Kidney (tissue), 13 donors: ENCODE measurements at regions not wholly inside any gene's neighbourhood (a gene's known extent, or its start where the extent isn't known, plus 50 kb on each side); places are given as distances from the start of the nearest gene placed in this dataset.

ENCODE experiments used
- DNase-seq, 5 donors: peaks; one replicate each; pipeline ENCODE4 v3.0.0-alpha.2; 2013 to 2020
- FAIRE-seq: peaks from 2 replicates; lab custom pipeline; 2012; peaks lifted over from hg19 to GRCh38; lab: Jason Lieb, UNC
- H3K27ac ChIP-seq, 2 donors: one replicate each; pipeline ENCODE4 v1.7.0; 2013; ENCODE audit warnings: low read depth in 2 of 2, low read length in 2 of 2, inconsistent platforms in 1 of 2
- H3K27me3 ChIP-seq: one replicate; pipeline ENCODE4 v1.7.1; 2013; ENCODE audit warnings: low read length, inconsistent platforms; ENCODE audit not compliant: control insufficient read depth, insufficient read depth
- H3K36me3 ChIP-seq, 3 donors: one replicate each; pipeline versions ENCODE4 v1.7.0 to v1.7.1; 2013; ENCODE audit warnings: low read length in 3 of 3, control low read depth in 1 of 3, inconsistent platforms in 1 of 3; ENCODE audit not compliant: insufficient read depth in 3 of 3, control insufficient read depth in 2 of 3
- H3K4me1 ChIP-seq, 3 donors: one replicate each; pipeline versions ENCODE4 v1.7.0 to v1.7.1; 2013; ENCODE audit warnings: low read length in 3 of 3, inconsistent platforms in 1 of 3, low read depth in 1 of 3; ENCODE audit not compliant: control insufficient read depth in 2 of 3, insufficient read depth in 2 of 3
- H3K4me3 ChIP-seq, 3 donors: one replicate each; pipeline versions ENCODE4 v1.7.0 to v1.8.1; 2013; ENCODE audit warnings: low read length in 3 of 3, control low read depth in 1 of 3, inconsistent platforms in 1 of 3
- H3K9ac ChIP-seq, 3 donors: one replicate each; pipeline versions ENCODE4 v1.7.0 to v1.7.1; 2013; ENCODE audit warnings: low read length in 3 of 3, control low read depth in 1 of 3, inconsistent platforms in 1 of 3
- H3K9me3 ChIP-seq, 3 donors: one replicate each; pipeline versions ENCODE4 v1.7.0 to v1.7.1; 2013; ENCODE audit warnings: low read length in 3 of 3, control low read depth in 1 of 3, inconsistent platforms in 1 of 3; ENCODE audit not compliant: control insufficient read depth in 2 of 3, insufficient read depth in 1 of 3
- CTCF ChIP-seq: IDR thresholded peaks from 3 replicates; pipeline ENCODE4 v1.5.1; 2012; ENCODE audit warnings: mild to moderate bottlenecking, moderate library complexity, borderline replicate concordance; ENCODE audit not compliant: insufficient read depth; ENCODE audit errors: extremely low read depth
- intact Hi-C: fragments of 100-400 bp; cut with DNase I; formaldehyde crosslinking; loops from one replicate; pipeline ENCODE4 v1.11.1; 2022
- donor health status: control.
- donor health status: control.
- donor health status: control.
- donor health status: control.
- donor health status: control.
- donor health status: DM: yes; HTN: yes; CAD: no.
- donor health status: Normal renal cell carcinoma (clear cell type).

- Histone ChIP-seq H3K36me3 (no peaks in the 10 kb centered on the region), H3K9ac (no peak overlapping the region), H3K9me3 (no peaks in the 10 kb centered on the region), H3K27ac (no peak overlapping the region), H3K4me3 (no peak overlapping the region), H3K4me1 (no peaks in the 10 kb centered on the region), H3K27me3 (no peaks in the 10 kb centered on the region)
- DNase-seq (no peak), FAIRE-seq (no peak)
- intact Hi-C loops = no loop called here
- TF ChIP-seq CTCF = no peak
Observed at GRCh38 chr3:22306454-22306853, 555.4 kb upstream of the ZNF385D start.

- Histone ChIP-seq H3K4me3 (no peak overlapping the region), H3K9ac (no peak overlapping the region), H3K27ac (no peak overlapping the region), H3K27me3 (no peaks in the 10 kb centered on the region), H3K9me3 (no peaks in the 10 kb centered on the region), H3K36me3 (no peaks in the 10 kb centered on the region), H3K4me1 (no peaks in the 10 kb centered on the region)
- no peak for FAIRE-seq
- intact Hi-C loops = no loop called here
- DNase-seq = no peak
- TF ChIP-seq CTCF = no peak
Observed at GRCh38 chr3:22308871-22309270, 557.9 kb upstream of the ZNF385D start.

- no peaks in the 10 kb centered on the region for H3K36me3 ChIP-seq
- H3K27ac ChIP-seq = no peak overlapping the region
- no peak overlapping the region for H3K9ac ChIP-seq
- intact Hi-C loops = no loop called here
- no peak for TF ChIP-seq CTCF
- H3K9me3 ChIP-seq = no peaks in the 10 kb centered on the region
- no peaks in the 10 kb centered on the region for H3K4me1 ChIP-seq
- no peak for FAIRE-seq
- H3K27me3 ChIP-seq = no peaks in the 10 kb centered on the region
- no peak overlapping the region for H3K4me3 ChIP-seq
- DNase-seq = no peak
Observed at GRCh38 chr3:22315925-22316324, 564.9 kb upstream of the ZNF385D start.

- Histone ChIP-seq H3K27ac (no peak overlapping the region), H3K4me1 (no peaks in the 10 kb centered on the region), H3K36me3 (no peaks in the 10 kb centered on the region), H3K9ac (no peak overlapping the region), H3K27me3 (no peaks in the 10 kb centered on the region), H3K4me3 (no peak overlapping the region), H3K9me3 (no peaks in the 10 kb centered on the region)
- intact Hi-C loops = no loop called here
- no peak for DNase-seq
- FAIRE-seq = no peak
- TF ChIP-seq CTCF = no peak
Observed at GRCh38 chr3:22318325-22318724, 567.3 kb upstream of the ZNF385D start.
